GM19035 (cell line): ENCODE measurements at regions not wholly inside any gene's neighbourhood (a gene's known extent, or its start where the extent isn't known, plus 50 kb on each side); places are given as distances from the start of the nearest gene placed in this dataset.

ENCODE experiments used
- ATAC-seq: cut with Tn5 transposase; IDR thresholded peaks from one replicate; pipeline ENCODE4 v1.9.1; 2021; ENCODE audit not compliant: unreplicated experiment

DNA sequence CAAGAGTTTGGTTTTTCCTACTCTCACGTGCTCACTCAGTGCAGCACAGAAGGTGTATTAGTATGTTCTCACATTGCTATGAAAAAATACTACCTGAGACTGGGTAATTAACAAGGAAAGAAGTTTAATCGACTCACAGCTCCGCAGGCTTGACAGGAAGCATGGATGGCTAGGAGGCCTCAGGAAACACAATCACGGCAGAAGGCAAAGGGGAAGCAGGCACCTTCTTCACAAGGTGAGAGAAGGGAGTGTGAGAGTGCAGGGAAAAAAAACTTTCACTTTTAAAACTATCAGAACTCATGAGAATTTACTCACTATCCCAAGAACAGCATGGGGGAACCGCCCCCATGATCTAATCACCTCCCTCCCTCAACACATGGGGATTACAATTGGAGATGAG, 185.8 kb upstream of the TMPO start:
- ATAC-seq = no peak

GRCh38 chr12:98332642-98333041, 182.7 kb upstream of the TMPO start:
- no peak for ATAC-seq

GRCh38 chr12:98334768-98335167, 180.6 kb upstream of the TMPO start:
- no peak for ATAC-seq

GRCh38 chr12:98341026-98341425, 174.4 kb upstream of the TMPO start:
- ATAC-seq = no peak

GRCh38 chr12:98341732-98342131, 173.7 kb upstream of the TMPO start:
- no peak for ATAC-seq

GRCh38 chr12:98343002-98343567, 172.3 kb upstream of the TMPO start:
- no peak for ATAC-seq

DNA sequence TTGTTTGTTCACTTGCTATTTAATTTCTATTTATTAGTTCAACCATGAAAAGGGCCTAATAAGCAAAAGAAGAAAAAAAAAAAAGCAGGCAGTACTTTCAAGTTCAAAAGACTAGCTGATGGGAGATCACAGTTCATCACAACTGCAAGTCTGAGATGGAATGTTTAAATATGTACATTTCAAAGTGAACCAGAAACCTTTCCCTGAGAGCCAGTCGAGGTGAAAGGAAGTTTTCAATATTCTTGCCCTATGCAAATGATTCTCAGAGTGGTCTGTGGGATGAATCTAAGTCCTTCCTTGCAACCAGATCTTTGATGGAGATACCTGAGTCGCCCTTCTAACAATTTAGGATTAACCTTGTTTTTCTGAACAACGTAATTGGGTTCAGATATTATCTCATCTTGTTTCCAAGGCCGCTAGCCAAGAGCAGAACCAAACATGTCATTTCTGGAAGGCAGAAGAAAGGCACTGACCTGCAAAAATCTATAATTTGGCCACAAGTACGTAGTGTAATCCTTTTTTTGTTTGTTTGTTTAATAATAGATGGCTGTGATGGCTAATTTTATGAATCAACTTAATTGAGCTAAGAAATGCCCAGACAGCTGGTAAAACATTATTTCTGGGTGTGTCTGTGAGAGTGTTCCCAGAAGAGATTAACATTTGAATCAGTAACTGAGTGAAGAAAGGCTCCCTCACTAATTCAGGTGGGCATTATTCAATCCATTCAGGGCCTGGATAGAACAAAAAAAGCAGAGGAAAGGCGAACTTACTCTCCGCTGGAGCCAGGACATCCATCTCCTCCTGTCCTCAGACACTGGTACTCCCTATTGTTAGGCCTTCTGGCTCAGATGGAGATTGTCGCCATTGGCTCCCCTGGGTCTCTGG, 171.1 kb upstream of the TMPO start:
- ATAC-seq = no peak

DNA sequence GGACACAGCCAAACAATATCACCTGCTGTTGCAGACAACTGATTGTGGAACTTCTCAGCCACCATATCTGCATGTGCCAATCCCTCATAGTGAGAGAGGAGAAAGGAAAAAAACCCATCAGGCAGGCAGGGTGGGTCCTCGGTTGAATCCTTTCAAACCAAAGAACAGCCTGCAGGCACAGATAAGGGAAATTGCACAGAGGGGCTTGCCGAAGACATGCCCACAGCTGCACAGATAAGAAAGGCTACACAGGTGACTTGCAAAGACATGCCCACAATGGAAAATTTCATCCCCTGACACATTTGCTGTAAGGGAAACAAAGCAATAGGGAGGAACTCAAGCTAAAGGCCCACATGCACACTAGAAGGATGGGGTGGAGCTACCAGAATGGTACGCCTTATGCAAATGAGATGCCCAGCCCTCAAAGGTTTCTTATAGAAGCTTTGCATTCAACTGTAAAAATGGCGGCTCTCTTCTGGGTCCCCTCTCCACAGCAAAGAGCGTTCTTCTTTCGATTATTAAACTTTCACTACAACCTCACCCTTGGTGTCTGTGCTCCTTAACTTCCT, 170.0 kb upstream of the TMPO start:
- ATAC-seq = no peak

DNA sequence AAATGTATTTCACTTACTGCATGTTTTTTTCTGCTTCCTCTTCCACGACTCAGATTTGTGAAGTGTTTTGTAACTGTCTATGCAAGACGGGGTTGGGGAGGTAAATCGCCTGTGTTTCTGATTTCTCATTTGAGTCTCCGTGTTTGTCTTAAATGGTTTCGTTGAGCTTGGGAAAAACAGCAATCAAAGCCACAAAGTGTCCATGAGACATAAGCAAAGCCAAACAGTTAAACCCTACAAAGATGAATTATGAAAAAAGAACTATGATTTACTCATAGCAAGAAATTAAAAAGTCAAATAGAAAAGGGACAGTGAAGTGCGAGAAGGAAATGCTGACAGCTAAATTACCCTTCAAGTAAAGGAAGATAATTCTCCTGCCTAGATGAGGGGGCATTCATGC, 164.3 kb upstream of the TMPO start:
- no peak for ATAC-seq

- ATAC-seq = no peak
These were observed 163.6 kb upstream of the TMPO start for GRCh38 chr12:98351784-98352183.

- ATAC-seq = peak; percentile 58
These were observed 163.1 kb upstream of the TMPO start for GRCh38 chr12:98352218-98352811.

GRCh38 chr12:98352835-98353234, 162.6 kb upstream of the TMPO start:
- ATAC-seq = peak; percentile 28

DNA sequence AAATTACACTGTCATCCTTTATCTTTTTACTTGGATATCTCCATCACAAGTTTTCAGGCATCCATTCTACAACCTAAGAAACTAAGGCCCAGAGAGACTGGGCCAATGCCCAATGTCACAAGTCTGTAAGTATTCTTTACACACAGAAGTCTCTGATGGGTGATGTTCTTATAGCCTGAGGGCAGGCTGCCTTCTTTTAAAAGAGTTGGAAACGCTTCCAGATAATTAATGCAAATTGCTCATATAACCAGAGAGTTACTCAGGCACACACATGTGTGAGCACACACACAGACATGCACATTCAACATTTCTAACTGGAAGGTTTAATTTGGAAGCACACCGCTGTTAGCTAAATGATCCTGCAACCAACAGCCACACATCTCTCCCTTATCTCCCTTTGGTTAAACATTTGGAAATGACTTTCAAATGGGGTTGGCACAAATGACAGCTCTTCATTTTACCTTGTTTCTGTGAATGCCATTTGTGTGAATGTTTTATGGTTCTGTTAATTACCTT, 160.8 kb upstream of the TMPO start:
- ATAC-seq = no peak

DNA sequence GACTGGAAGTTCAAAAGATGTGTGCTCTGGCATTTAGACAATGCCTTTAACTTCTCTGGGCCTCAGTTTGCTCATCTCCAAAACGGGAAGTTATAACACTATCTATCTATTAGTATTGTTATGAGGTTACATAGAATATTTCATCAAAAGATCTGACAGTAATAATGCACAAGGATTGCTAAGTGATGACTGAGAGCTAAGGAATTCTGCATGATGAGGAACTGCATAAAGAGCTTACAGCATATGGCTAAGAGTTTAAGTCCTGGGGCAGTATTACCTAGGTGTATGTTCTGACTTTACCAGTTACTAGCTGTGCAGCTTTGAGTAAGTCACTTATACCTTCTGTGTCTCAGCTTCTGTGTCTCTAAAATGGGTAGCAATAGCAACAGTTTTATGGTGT, 160.1 kb upstream of the TMPO start:
- no peak for ATAC-seq

DNA sequence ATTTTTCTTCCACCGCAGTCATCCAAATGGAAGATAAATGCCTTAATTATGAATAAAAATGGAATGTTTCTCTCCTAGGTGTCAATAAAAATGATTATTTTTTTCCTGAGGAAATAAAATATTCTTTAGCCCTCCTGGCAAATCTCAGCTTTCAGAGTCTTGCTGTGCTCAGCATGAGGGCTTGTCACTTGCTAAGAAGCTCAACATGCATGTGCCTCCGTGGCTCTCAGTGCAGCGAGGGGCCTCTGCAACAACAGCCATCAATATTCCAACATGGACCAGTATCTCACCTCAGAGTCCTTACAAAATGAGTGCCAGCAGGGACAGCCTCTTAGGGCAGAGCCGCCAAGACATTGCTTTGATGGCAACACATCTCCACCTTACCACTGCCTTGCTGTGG, 159.5 kb upstream of the TMPO start:
- ATAC-seq = no peak

- ATAC-seq = no peak
These were observed 157.2 kb upstream of the TMPO start for GRCh38 chr12:98358144-98358543.

DNA sequence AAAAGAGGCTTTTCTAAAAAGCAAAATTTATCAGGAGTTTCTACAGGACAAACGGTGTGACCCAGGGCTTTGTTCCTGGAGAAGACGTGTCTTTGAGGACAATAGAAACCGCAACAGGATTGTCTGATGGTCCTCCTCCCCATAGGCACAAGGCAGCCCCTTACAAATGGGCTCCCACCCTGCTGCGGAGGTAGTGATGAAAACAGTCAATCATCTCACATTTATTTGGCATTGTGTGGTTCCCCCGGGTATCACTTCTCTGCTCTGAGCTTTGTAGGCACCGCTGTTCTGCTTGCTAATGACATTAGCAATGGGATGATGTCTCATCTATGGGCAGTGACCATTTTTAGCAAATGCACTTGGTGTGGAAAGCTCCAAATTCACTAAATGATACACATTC, 155.5 kb upstream of the TMPO start:
- ATAC-seq = no peak

DNA sequence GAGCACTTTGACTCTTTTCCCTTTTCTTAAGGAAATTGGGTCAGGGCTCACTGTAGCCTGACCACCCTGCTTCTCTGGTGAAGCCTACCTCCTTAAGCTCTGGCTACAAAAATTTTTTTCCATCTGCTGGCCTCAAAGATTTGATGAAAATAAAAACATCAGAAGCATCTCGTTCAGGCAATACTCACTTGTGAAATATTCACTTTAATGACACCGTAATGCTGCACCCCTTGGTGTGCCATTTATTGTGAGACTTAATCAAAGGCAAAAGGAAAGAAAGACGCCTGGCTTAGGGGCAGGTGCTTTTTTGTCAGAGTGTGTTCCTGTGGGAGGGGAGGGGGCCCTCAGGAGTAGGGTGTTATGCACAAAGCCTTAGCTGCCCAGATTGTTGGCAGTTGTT, 155.0 kb upstream of the TMPO start:
- ATAC-seq = no peak

DNA sequence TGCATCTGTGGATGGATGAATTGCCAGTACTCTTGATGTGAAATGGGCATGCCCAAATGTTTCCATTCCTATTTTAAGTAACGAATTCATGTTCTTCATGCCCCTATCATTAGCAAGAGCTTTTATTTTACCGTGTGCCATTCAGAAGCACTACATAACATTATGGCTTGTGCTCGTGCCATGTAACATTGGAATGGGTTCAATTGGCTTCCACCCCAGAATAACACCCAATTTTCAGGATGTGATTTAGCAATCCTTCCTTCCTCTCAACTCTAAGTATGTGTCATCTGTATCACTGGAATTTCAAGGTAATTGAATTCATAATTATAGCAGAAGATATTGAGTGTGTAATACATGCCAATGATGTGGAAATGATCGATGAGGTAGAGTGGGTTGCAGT, 145.8 kb upstream of the TMPO start:
- ATAC-seq = no peak

- ATAC-seq = no peak
These were observed 144.4 kb upstream of the TMPO start for GRCh38 chr12:98370976-98371375.

DNA sequence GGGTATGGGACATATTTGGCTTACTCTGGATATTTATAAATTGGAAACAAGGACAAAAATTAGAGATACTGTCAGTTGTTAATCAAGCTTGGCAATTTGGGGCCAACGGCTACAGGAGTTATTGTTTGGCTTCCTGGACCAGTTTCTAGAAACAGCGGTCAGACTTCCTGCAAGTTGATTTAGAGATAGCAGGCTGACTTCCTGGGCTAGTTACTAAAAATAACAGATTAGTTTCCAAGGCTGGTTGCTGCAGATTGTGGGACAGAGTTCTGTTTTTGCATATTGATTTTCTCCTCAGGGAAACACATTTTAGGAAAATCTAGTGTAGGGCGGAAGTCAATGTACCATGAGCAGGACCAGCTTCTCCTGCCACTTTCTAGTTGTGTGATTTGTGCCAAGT, 144.0 kb upstream of the TMPO start:
- no peak for ATAC-seq
